GF-D8 (cell line): ENCODE measurements at regions not wholly inside any gene's neighbourhood (a gene's known extent, or its start where the extent isn't known, plus 50 kb on each side); places are given as distances from the start of the nearest gene placed in this dataset.

Source experiments
- DNase-seq: peaks from one replicate; lab custom pipeline; 2025; lab: John Stamatoyannopoulos, UW

- DNase-seq, result no peak
Observed at GRCh38 chr7:156307193-156307592, 333.4 kb upstream of the RNF32 start.

- DNase-seq, result no peak
Observed at GRCh38 chr7:156305351-156305750, 335.2 kb upstream of the RNF32 start.

- no peak for DNase-seq
Observed at GRCh38 chr7:156282816-156283215, 357.8 kb upstream of the RNF32 start.

DNA sequence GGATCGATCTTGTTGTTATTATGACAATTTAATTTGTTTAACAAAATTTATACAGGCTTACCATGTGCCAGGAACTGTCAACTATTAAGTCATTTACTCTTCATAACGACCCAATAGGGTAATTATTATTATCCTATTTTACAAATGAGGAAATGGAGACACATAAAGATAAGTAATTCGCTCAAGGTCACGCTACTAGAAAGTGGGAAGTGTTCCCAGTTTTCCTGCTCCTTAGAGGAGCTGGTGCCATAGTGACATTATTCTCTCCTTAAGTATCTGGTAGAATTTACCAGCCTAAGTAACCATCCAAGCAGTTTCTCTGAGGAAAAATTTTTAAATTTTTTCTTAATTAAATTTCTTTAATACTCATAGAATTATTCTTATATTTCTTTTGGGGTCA lies 360.9 kb upstream of the RNF32 start:
- no peak for DNase-seq

DNA sequence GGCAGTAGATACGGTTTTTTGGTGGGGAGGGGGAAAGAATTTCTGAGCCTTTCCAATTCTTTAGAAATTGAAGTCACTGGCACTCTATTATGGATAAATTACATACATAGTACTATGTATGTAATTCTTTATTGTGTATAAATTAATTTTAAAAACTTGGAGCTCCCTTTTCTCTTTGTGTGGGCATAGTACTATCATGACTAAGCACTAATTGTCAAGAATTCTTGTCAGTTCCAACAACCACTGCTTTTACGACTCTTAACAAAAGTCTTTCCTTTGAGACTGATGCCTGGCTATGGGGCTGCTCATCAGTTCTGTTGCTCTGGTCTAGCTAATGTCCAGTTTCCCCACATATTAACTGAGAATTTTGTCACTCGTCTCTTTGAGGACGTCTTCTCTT lies 365.3 kb upstream of the RNF32 start:
- no peak for DNase-seq

- no peak for DNase-seq
Observed at GRCh38 chr7:156274557-156274956, 366.0 kb upstream of the RNF32 start.

DNA sequence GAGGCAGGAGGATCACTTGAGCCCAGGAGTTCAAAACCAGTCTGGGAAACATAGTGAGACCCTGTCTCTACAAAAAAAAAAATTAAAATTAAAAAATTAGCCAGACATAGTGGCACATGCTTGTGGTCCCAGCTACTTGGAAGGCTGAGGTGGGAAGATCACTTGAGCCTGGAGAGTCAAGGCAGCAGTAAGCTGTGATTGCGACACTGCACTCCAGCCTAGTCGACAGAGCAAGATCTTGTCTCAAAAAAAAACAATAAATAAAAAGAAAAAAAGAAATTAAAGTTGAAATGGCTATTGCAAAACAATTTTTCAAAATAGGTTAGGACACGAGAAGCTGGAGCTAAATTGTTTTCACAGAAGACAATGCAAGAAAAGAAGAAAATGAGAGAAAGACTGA lies 379.0 kb upstream of the RNF32 start:
- no peak for DNase-seq

GRCh38 chr7:156257904-156258303 lies 382.7 kb upstream of the RNF32 start:
- no peak for DNase-seq

- no peak for DNase-seq
Observed at GRCh38 chr7:156255635-156256034, 384.9 kb upstream of the RNF32 start.

- no peak for DNase-seq
Observed at GRCh38 chr7:156251861-156252260, 388.7 kb upstream of the RNF32 start.

DNA sequence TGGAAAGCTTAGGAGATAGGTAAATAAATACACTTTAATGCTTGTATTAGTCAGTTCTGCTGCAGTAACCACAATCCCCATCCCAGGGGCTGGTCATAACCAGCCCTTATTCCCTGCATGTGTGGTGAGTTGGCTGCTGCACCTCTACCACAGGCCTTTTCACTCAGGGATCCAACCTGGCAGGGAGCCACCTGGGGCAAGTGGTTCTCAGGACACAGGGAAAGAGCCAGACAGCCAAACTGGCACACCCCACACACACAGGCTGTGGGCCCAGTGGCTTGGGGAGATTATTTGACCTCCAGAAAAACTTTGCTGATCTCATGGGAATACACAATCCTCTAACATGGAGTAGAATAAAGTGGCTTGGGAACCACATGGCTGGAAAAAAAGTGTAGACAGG lies 400.0 kb upstream of the RNF32 start:
- DNase-seq, result no peak

DNA sequence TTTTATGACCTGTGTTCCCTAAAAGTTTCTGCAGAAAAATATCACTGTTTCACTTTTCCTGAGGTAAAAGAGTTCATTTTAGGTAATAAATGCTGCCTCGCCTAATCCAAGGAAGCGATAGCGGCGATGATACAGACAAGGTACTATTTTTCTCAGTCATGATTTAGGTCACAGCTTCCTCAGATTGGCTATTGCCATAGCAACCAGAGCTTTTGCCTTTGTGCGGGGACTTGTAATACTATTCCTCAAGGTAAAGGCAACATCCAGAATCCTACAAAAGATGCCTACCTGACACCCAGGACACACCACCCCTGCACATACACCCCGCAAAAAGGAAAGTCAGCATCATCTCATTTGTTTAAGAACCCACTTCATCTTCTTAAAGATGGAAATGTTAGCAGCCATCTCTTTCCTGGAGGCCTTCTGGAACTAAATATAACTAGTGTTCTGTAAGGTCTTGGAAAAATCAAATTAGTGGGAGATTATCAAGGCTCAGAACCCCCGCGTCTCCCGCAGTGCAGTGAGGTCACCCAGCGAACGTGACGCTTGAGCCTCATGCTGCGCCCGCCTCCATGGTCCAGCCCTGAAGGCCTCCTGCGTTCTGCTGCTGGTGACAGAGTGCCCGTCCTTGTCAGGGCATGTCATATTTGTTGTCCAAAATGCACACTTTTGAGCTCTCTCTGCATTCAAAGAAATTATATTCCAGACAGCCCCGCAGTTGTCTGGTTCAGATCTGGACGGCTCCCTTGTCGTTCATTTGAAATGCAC lies 402.0 kb upstream of the RNF32 start:
- DNase-seq, result no peak

DNA sequence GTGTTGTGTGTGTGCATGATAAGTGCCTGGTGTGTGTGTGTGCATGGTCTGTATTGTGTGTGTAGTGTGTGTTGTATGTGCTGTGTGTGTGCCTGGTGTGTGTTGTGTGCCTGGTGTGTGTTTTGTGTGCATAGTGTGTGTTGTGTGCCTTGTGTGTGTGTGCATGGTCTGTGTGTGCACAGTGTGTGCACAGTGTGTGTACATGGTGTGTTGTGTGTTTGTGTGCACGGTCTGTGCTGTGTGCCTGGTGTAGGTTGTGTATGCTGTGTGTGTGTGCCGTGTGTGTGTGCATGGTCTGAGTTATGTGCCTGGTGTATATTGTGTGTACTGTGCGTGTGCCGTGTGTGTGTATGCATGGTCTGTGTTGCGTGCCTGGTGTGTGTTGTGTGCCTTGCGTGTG lies 403.0 kb upstream of the RNF32 start:
- no peak for DNase-seq

GRCh38 chr7:156236936-156237599 lies 403.5 kb upstream of the RNF32 start:
- no peak for DNase-seq

GRCh38 chr7:156236181-156236889 lies 404.2 kb upstream of the RNF32 start:
- DNase-seq, result no peak

DNA sequence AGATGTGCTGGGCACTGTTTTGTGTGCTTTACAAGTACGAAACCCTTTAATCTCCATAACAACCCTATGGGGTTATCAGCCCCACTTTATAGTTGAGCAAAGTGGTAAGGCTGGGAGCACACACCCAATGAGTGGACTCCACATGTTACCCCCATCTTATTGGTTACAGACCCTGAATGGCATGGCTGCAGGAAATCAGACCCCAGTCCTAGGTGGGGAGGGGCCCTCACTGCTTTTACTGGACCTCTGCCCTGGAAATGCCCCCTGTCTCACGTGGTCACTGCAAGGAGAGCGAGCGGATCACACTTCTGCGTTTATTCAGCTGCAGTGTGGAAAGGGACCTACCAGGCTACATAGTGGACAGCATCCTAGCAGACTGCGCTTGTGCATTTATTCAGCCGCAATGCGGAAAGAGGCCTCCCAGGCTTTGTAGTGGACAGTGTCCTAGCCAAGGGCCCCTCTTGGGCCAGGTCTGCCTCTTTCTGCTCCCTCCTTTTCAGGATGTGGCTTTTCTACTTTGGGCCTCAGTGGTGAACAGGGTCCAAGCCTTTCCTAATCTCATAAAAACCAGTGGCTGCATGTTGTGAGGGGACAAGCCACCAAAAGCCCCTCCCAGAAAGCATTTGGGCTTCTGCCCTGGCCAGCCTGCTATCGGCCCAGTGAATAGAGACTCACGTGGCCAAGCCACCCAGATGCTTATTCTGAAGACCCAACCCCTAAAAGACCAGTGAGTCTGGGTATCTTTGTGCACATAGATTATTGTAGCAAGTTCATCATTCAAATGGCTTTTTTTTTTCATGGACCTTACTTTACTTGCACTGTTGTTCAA lies 405.7 kb upstream of the RNF32 start:
- DNase-seq, result no peak

DNA sequence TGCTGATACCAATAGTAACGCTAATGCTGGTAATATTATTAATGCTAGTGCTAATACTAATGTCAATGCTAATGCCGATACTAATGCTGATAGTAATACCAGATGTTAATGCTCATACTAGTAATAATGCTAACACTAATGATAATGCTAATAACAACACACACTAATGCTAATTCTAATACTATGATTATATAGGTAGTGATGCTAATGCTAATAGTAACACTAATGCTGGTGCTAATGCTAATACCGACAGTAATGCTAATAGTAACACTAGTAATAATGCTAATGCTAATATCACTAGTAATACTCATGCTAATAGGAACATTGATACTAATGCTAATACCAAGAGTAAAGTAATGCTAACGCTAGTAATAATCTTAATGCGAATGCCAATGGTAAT lies 406.4 kb upstream of the RNF32 start:
- DNase-seq, result no peak

DNA sequence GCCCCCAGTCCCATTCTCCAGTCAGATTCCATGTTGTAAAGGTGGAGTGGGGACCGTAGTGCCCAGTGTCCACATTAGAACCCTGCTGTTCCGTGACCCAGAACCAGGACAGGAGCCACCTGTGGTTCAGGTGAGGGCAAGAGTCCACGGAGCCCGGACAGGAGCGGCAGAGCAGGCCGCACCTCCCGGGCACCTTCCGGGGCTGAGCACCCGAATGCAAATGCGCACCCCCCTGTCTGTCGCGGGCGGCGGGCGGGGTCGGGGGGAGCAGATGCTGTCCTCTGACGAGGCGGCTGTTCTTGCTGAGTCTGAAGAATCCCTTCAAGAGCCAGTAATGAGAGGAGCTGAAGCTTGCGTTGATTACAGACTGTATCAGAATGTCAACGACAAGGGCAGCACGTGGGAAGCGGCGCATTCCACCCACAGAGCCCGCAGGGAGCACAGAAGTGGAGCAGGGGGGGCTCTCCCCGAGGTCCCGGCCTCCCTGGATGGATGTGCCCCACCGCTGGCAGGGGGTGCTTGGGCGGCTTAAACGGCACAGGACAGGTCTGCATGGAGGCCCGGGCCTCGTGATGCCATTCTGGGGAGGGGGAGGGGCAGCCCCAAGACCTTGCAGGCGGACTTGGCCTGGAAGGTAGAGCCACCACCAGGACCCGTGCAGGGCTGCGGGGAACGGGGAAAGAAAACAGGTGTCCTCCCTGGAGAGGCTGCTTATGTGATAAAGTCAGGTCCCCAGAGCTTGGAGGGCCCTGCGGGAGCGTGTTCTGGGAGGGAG lies 407.5 kb upstream of the RNF32 start:
- no peak for DNase-seq

- no peak for DNase-seq
Observed at GRCh38 chr7:156230576-156230975, 410.0 kb upstream of the RNF32 start.

DNA sequence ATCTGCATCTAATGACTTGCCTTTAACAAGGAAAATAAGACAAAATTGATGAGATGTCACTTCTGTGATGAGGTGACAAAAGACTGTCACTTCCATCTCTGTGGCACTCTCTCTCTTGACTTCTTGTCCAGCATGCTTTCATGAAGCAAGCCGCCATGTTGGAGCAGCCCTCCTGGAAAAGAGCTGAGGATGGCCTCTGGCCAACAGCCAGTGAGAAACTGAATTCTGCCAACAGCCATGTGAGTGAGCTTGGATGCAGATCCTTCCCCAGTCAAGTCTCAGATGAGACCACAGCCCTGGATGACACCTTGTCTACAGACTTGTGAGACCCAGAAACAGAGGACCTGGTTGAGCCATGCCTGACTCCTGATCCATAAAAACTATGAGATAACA lies 412.6 kb upstream of the SHH start:
- no peak for DNase-seq
